ENCODE measurements at regions not wholly inside any gene's neighbourhood (a gene's known extent, or its start where the extent isn't known, plus 50 kb on each side); places are given as distances from the start of the nearest gene placed in this dataset.

DNA sequence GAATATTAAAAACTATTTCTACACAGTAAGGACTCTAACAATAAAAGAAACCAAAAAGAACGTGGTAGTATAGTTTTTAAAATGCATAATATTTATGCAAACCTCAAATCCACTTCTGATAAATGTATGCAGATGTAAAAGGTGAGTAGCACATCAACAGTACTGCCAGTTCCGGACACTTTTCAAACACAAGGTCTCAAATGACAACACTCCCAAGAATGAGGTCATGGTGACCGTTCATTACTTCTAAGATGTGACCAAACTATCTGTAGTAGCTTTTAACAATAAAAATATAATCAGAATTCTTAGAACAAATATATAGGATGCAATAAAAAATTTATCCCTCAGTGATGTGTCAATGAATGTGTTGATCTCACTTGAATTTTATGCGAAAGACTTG, 238.7 kb upstream of the NREP start:
- no peak overlapping the region for H3K27ac ChIP-seq (ENCODE audit: low read length)
- H3K27me3 ChIP-seq (ENCODE audit: insufficient read depth, low read depth, low read length), result no peaks in the 10 kb centered on the region
- TF ChIP-seq EZH2 (IDR thresholded peaks at IDR 0.05; ENCODE audit: borderline replicate concordance, insufficient read depth, low read length, poor library complexity, severe bottlenecking) (no peak), SMC3 (conservative IDR thresholded peaks at IDR 0.05; ENCODE audit: poor library complexity) (no peak), RAD21 (conservative IDR thresholded peaks at IDR 0.05) (no peak), MXI1 (conservative IDR thresholded peaks at IDR 0.05; ENCODE audit: poor library complexity, severe bottlenecking) (no peak)
- TF ChIP-seq, protein P1, sequence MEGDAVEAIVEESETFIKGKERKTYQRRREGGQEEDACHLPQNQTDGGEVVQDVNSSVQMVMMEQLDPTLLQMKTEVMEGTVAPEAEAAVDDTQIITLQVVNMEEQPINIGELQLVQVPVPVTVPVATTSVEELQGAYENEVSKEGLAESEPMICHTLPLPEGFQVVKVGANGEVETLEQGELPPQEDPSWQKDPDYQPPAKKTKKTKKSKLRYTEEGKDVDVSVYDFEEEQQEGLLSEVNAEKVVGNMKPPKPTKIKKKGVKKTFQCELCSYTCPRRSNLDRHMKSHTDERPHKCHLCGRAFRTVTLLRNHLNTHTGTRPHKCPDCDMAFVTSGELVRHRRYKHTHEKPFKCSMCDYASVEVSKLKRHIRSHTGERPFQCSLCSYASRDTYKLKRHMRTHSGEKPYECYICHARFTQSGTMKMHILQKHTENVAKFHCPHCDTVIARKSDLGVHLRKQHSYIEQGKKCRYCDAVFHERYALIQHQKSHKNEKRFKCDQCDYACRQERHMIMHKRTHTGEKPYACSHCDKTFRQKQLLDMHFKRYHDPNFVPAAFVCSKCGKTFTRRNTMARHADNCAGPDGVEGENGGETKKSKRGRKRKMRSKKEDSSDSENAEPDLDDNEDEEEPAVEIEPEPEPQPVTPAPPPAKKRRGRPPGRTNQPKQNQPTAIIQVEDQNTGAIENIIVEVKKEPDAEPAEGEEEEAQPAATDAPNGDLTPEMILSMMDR (IDR thresholded peaks at IDR 0.05; ENCODE audit: poor library complexity, severe bottlenecking), result no peak
- H3K4me2 ChIP-seq (ENCODE audit: low read length), result no peak overlapping the region
- H3K79me2 ChIP-seq (replicated peaks; ENCODE audit: insufficient read depth, low read length), result no peaks in the 10 kb centered on the region
- no peaks in the 10 kb centered on the region for H3K9me3 ChIP-seq (ENCODE audit: low read length)
- H3K9ac ChIP-seq (ENCODE audit: low read length), result no peak overlapping the region
- no peaks in the 10 kb centered on the region for H4K20me1 ChIP-seq (ENCODE audit: insufficient read depth)
- no peaks in the 10 kb centered on the region for H3K9me2 ChIP-seq (ENCODE audit: insufficient read depth, low read length)
- no peak overlapping the region for H2AFZ ChIP-seq (ENCODE audit: low read depth, low read length)
- H3K4me3 ChIP-seq (ENCODE audit: low read length), result no peak overlapping the region
- H3F3A ChIP-seq (ENCODE audit: insufficient read depth, low read length, poor library complexity, severe bottlenecking), result no peaks in the 10 kb centered on the region
- H3K36me3 ChIP-seq (ENCODE audit: insufficient read depth, low read length), result no peaks in the 10 kb centered on the region

DNA sequence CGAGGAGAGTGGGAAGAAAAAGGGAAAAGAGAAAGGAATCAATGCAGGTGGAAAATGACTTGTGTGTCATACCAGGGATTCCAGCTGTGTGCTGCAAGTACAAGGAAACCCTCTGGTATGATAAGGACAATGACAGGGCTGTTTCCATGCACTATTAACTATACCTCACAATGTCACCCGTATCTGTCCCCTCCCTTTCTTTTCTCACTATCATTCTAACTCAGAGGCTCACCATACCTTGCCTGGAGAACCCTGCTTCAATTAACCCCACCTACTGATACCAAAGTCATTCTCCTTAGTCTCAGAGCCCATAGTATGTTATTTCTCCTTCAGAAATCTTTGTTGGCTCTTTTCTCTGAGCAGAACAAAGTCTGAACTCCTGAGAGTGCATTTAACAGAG, 236.2 kb upstream of the NREP start:
- Histone ChIP-seq H3K4me3 (ENCODE audit: low read length) (no peak overlapping the region), H2AFZ (ENCODE audit: low read depth, low read length) (no peak overlapping the region), H3K9me3 (ENCODE audit: low read length) (no peaks in the 10 kb centered on the region), H4K20me1 (ENCODE audit: insufficient read depth) (no peaks in the 10 kb centered on the region), H3K4me2 (ENCODE audit: low read length) (no peak overlapping the region), H3K79me2 (replicated peaks; ENCODE audit: insufficient read depth, low read length) (no peaks in the 10 kb centered on the region), H3F3A (ENCODE audit: insufficient read depth, low read length, poor library complexity, severe bottlenecking) (no peaks in the 10 kb centered on the region), H3K27me3 (ENCODE audit: insufficient read depth, low read depth, low read length) (no peaks in the 10 kb centered on the region), H3K9me2 (ENCODE audit: insufficient read depth, low read length) (no peaks in the 10 kb centered on the region), H3K36me3 (ENCODE audit: insufficient read depth, low read length) (no peaks in the 10 kb centered on the region), H3K9ac (ENCODE audit: low read length) (no peak overlapping the region), H3K27ac (ENCODE audit: low read length) (no peak overlapping the region)
- TF ChIP-seq EZH2 (IDR thresholded peaks at IDR 0.05; ENCODE audit: borderline replicate concordance, insufficient read depth, low read length, poor library complexity, severe bottlenecking) (no peak), POLR2AphosphoS5 (IDR thresholded peaks at IDR 0.05) (no peak), RAD21 (conservative IDR thresholded peaks at IDR 0.05) (no peak), TAF1 (IDR thresholded peaks at IDR 0.05; ENCODE audit: low read depth) (no peak), SMC3 (conservative IDR thresholded peaks at IDR 0.05; ENCODE audit: poor library complexity) (no peak), MXI1 (conservative IDR thresholded peaks at IDR 0.05; ENCODE audit: poor library complexity, severe bottlenecking) (no peak), EP300 (conservative IDR thresholded peaks at IDR 0.05; ENCODE audit: poor library complexity, severe bottlenecking) (no peak)
- TF ChIP-seq, protein P1 (IDR thresholded peaks at IDR 0.05; ENCODE audit: poor library complexity, severe bottlenecking), result no peak
- TF ChIP-seq, protein P2, sequence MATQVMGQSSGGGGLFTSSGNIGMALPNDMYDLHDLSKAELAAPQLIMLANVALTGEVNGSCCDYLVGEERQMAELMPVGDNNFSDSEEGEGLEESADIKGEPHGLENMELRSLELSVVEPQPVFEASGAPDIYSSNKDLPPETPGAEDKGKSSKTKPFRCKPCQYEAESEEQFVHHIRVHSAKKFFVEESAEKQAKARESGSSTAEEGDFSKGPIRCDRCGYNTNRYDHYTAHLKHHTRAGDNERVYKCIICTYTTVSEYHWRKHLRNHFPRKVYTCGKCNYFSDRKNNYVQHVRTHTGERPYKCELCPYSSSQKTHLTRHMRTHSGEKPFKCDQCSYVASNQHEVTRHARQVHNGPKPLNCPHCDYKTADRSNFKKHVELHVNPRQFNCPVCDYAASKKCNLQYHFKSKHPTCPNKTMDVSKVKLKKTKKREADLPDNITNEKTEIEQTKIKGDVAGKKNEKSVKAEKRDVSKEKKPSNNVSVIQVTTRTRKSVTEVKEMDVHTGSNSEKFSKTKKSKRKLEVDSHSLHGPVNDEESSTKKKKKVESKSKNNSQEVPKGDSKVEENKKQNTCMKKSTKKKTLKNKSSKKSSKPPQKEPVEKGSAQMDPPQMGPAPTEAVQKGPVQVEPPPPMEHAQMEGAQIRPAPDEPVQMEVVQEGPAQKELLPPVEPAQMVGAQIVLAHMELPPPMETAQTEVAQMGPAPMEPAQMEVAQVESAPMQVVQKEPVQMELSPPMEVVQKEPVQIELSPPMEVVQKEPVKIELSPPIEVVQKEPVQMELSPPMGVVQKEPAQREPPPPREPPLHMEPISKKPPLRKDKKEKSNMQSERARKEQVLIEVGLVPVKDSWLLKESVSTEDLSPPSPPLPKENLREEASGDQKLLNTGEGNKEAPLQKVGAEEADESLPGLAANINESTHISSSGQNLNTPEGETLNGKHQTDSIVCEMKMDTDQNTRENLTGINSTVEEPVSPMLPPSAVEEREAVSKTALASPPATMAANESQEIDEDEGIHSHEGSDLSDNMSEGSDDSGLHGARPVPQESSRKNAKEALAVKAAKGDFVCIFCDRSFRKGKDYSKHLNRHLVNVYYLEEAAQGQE (IDR thresholded peaks at IDR 0.05; ENCODE audit: borderline replicate concordance), result no peak

Data from neural cell (in vitro differentiated cells).